Fibroblast of mammary gland (primary cell): ENCODE measurements at regions not wholly inside any gene's neighbourhood (a gene's known extent, or its start where the extent isn't known, plus 50 kb on each side); places are given as distances from the start of the nearest gene placed in this dataset.

ENCODE experiments used
- DNase-seq: peaks from one replicate; pipeline ENCODE4 v3.0.0-alpha.2; 2010; ENCODE audit warnings: low read depth
- H3K4me3 ChIP-seq: 2 replicates; pipeline ENCODE4 v1.5.1; 2011; ENCODE audit warnings: low read depth, mild to moderate bottlenecking, low read length, moderate library complexity; ENCODE audit not compliant: control insufficient read depth
- TF ChIP-seq, protein P1 (sequence below): conservative IDR thresholded peaks from 2 replicates; pipeline ENCODE4 v1.5.1; 2011; ENCODE audit warnings: low read depth, low read length, inconsistent platforms; ENCODE audit not compliant: control insufficient read depth, insufficient read depth

- no peak overlapping the region for H3K4me3 ChIP-seq
- no peak for DNase-seq
Observed at GRCh38 chr13:89891416-89891815, 1456.1 kb upstream of the MIR17HG start.

DNA sequence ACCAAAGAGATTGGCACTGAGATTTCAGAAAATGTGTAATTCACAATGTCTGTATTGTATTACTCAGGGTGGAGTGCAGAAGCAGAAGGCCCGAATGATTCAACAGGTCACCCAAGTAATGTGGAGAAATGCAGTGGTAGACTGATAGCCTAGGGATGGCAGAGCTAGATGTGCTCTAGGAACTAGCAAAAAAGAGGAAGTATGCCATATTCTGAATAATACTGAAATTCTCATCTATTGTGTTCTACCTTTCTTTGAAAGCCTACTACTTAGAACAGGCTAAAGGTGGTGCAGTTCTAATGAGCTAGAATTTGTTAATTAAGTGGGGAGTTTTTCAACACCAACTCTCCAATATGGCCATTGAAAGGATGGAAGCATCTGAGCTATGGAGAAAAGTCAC lies 1449.8 kb upstream of the MIR17HG start:
- H3K4me3 ChIP-seq = no peak overlapping the region
- TF ChIP-seq, protein P1, sequence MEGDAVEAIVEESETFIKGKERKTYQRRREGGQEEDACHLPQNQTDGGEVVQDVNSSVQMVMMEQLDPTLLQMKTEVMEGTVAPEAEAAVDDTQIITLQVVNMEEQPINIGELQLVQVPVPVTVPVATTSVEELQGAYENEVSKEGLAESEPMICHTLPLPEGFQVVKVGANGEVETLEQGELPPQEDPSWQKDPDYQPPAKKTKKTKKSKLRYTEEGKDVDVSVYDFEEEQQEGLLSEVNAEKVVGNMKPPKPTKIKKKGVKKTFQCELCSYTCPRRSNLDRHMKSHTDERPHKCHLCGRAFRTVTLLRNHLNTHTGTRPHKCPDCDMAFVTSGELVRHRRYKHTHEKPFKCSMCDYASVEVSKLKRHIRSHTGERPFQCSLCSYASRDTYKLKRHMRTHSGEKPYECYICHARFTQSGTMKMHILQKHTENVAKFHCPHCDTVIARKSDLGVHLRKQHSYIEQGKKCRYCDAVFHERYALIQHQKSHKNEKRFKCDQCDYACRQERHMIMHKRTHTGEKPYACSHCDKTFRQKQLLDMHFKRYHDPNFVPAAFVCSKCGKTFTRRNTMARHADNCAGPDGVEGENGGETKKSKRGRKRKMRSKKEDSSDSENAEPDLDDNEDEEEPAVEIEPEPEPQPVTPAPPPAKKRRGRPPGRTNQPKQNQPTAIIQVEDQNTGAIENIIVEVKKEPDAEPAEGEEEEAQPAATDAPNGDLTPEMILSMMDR = no peak
- no peak for DNase-seq

More at GRCh38 chr13:89891416-89891815, 1456.1 kb upstream of the MIR17HG start:
- TF ChIP-seq, protein P1 = no peak

DNA sequence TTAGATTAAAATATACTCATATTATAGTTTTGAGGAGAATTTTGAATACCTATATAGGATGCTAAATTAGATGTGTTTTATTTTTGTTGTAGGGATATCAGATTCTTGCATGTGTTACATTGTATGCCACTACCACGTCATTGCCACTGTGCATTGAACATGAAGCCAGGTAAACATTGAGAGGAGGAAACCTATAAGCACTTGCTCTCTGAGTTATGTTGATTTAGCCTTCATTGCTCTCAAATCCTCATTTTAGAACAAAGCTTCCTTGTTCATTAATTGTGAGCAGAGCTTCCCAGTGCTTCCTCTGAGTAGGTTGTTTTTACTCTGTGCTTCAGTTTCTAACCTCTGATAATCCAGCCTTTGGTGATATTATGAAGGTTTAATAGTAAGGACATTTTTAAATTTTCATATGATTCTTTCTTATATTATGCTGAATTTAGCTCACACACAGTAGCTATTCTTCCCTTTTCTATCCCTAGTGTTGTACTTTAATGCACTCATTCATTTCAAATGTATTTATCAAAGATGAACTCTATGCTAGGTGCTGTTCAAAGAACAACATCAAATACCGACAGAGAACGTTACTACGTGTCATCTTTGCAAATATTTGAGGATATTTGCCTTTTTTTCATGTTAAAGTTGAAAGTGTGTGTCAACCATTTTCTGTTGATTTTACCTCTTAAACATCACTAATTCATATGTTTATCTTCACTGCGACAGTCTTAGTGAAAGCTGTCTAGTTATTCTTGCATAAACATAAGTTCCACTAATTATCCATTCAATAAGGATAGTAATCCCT lies 1448.0 kb upstream of the MIR17HG start:
- no peak overlapping the region for H3K4me3 ChIP-seq
- TF ChIP-seq, protein P1 = no peak
- DNase-seq = no peak

- TF ChIP-seq, protein P1 = no peak
- no peak overlapping the region for H3K4me3 ChIP-seq
- peak; percentile 25 for DNase-seq
Observed at GRCh38 chr13:89900104-89900765, 1447.3 kb upstream of the MIR17HG start.

DNA sequence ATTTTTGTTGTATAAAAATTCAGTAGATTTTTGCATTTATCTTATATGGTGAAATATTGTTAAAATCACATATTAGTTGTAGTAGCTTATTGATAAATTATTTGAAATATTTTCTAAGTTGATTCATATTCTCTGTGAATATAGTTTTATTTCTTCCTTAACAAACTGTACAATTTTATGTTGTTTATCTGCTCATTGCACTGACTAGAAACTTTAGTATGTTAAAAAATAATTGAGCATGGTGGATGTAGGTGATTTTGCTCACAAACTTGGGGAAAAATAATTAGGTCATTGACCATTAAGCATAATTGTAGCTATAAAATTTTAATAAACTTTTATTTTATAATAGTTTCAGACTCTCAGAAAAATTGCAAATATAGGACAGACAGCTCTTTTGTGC lies 1445.3 kb upstream of the MIR17HG start:
- TF ChIP-seq, protein P1 = no peak
- H3K4me3 ChIP-seq = no peak overlapping the region
- no peak for DNase-seq

- TF ChIP-seq, protein P1 = no peak
- no peak overlapping the region for H3K4me3 ChIP-seq
Observed at GRCh38 chr13:89903115-89903514, 1444.4 kb upstream of the MIR17HG start.

DNA sequence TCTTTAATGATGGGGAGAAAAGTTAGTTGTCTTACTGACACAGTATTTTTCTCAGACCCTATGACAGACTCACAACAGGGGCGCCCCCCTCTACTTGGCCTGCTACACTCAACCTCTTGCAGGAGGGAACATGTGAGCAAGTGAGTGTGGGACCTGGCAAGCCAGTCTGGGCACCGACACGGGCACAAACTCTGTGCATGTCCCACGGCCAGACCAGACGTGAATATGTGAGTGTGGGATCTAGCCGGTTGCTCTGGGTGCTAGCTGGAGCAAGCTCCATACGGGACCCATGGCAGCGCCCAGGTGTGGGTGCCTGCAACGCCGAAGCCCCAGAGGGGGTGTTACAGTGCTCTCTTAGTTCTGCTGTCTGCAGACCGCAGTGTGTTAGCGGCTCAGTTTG lies 1437.3 kb upstream of the MIR17HG start:
- TF ChIP-seq, protein P1 = no peak
- DNase-seq = no peak
- H3K4me3 ChIP-seq = no peak overlapping the region

More at GRCh38 chr13:89903115-89903514, 1444.4 kb upstream of the MIR17HG start:
- no peak for DNase-seq
